ENCODE measurements at regions not wholly inside any gene's neighbourhood (a gene's known extent, or its start where the extent isn't known, plus 50 kb on each side); places are given as distances from the start of the nearest gene placed in this dataset.

- Histone ChIP-seq H2AFZ (ENCODE audit: low read length) (no peak overlapping the region), H3K4me2 (ENCODE audit: low read length) (no peak overlapping the region), H3K4me3 (ENCODE audit: low read depth, low read length, poor library complexity, severe bottlenecking) (no peak overlapping the region), H3F3A (ENCODE audit: insufficient read depth, low read length) (no peaks in the 10 kb centered on the region), H3K36me3 (ENCODE audit: insufficient read depth, low read length) (no peaks in the 10 kb centered on the region), H3K9me2 (ENCODE audit: low read depth, low read length) (no peaks in the 10 kb centered on the region), H3K4me1 (ENCODE audit: insufficient read depth, low read length, severe bottlenecking) (no peaks in the 10 kb centered on the region), H3K9ac (ENCODE audit: low read length) (no peak overlapping the region), H3K79me2 (ENCODE audit: insufficient read depth, low read length) (no peaks in the 10 kb centered on the region), H3K9me3 (ENCODE audit: low read length) (no peaks in the 10 kb centered on the region), H4K20me1 (ENCODE audit: insufficient read depth, low read length) (no peaks in the 10 kb centered on the region), H3K27ac (ENCODE audit: low read depth, low read length, poor library complexity, severe bottlenecking) (no peak overlapping the region), H3K27me3 (ENCODE audit: insufficient read depth, low read length) (no peaks in the 10 kb centered on the region)
- TF ChIP-seq EZH2 (IDR thresholded peaks at IDR 0.05; ENCODE audit: borderline replicate concordance, low read length) (no peak), CTCF (IDR thresholded peaks at IDR 0.05; ENCODE audit: low read length) (no peak)
Measured at GRCh38 chr4:79498282-79498681, 90.3 kb upstream of the GK2 start.

- H3K4me1 ChIP-seq (ENCODE audit: insufficient read depth, low read length, severe bottlenecking): no peaks in the 10 kb centered on the region
- no peak overlapping the region for H2AFZ ChIP-seq (ENCODE audit: low read length)
- H3K36me3 ChIP-seq (ENCODE audit: insufficient read depth, low read length): no peaks in the 10 kb centered on the region
- no peaks in the 10 kb centered on the region for H3K9me3 ChIP-seq (ENCODE audit: low read length)
- H4K20me1 ChIP-seq (ENCODE audit: insufficient read depth, low read length): no peaks in the 10 kb centered on the region
- TF ChIP-seq EZH2 (IDR thresholded peaks at IDR 0.05; ENCODE audit: borderline replicate concordance, low read length) (no peak), CTCF (IDR thresholded peaks at IDR 0.05; ENCODE audit: low read length) (no peak)
- no peak overlapping the region for H3K4me2 ChIP-seq (ENCODE audit: low read length)
- no peaks in the 10 kb centered on the region for H3K79me2 ChIP-seq (ENCODE audit: insufficient read depth, low read length)
- H3K9me2 ChIP-seq (ENCODE audit: low read depth, low read length): no peaks in the 10 kb centered on the region
- no peak overlapping the region for H3K4me3 ChIP-seq (ENCODE audit: low read depth, low read length, poor library complexity, severe bottlenecking)
- H3K9ac ChIP-seq (ENCODE audit: low read length): no peak overlapping the region
- no peak overlapping the region for H3K27ac ChIP-seq (ENCODE audit: low read depth, low read length, poor library complexity, severe bottlenecking)
- no peaks in the 10 kb centered on the region for H3F3A ChIP-seq (ENCODE audit: insufficient read depth, low read length)
- H3K27me3 ChIP-seq (ENCODE audit: insufficient read depth, low read length): no peaks in the 10 kb centered on the region
Measured at GRCh38 chr4:79497001-79497400, 89.0 kb upstream of the GK2 start.

- Histone ChIP-seq H3K9ac (ENCODE audit: low read length) (no peak overlapping the region), H2AFZ (ENCODE audit: low read length) (no peak overlapping the region), H4K20me1 (ENCODE audit: insufficient read depth, low read length) (no peaks in the 10 kb centered on the region), H3K36me3 (ENCODE audit: insufficient read depth, low read length) (no peaks in the 10 kb centered on the region), H3K79me2 (ENCODE audit: insufficient read depth, low read length) (no peaks in the 10 kb centered on the region), H3K9me3 (ENCODE audit: low read length) (no peaks in the 10 kb centered on the region), H3K9me2 (ENCODE audit: low read depth, low read length) (no peaks in the 10 kb centered on the region), H3K4me1 (ENCODE audit: insufficient read depth, low read length, severe bottlenecking) (no peaks in the 10 kb centered on the region), H3K4me2 (ENCODE audit: low read length) (no peak overlapping the region), H3K27ac (ENCODE audit: low read depth, low read length, poor library complexity, severe bottlenecking) (no peak overlapping the region), H3F3A (ENCODE audit: insufficient read depth, low read length) (no peaks in the 10 kb centered on the region), H3K4me3 (ENCODE audit: low read depth, low read length, poor library complexity, severe bottlenecking) (no peak overlapping the region), H3K27me3 (ENCODE audit: insufficient read depth, low read length) (no peaks in the 10 kb centered on the region)
- TF ChIP-seq CTCF (IDR thresholded peaks at IDR 0.05; ENCODE audit: low read length): no peak
- no peak for TF ChIP-seq EZH2 (IDR thresholded peaks at IDR 0.05; ENCODE audit: borderline replicate concordance, low read length)
Measured at GRCh38 chr4:79495447-79495846, 87.4 kb upstream of the GK2 start.
